ENCODE measurements at regions not wholly inside any gene's neighbourhood (a gene's known extent, or its start where the extent isn't known, plus 50 kb on each side); places are given as distances from the start of the nearest gene placed in this dataset.

- TF ChIP-seq POLR2A (IDR thresholded peaks at IDR 0.05) (no peak), CTCF (IDR thresholded peaks at IDR 0.05) (no peak)
Measured at GRCh38 chr5:117327511-117327910, 752.9 kb upstream of the SEMA6A start.

Data from Peyer's patch (tissue), 4 donors.